ENCODE measurements at regions not wholly inside any gene's neighbourhood (a gene's known extent, or its start where the extent isn't known, plus 50 kb on each side); places are given as distances from the start of the nearest gene placed in this dataset.

- TF ChIP-seq CTCF (IDR thresholded peaks at IDR 0.05) (no peak), EP300 (IDR thresholded peaks at IDR 0.05; ENCODE audit: low read depth) (no peak)
These were observed 109.6 kb upstream of the ZNF678 start for GRCh38 chr1:227453631-227454355.
